ENCODE measurements at regions not wholly inside any gene's neighbourhood (a gene's known extent, or its start where the extent isn't known, plus 50 kb on each side); places are given as distances from the start of the nearest gene placed in this dataset.

GRCh38 chr18:24672165-24672941, 211.9 kb downstream of the HRH4 start:
- H3K27ac ChIP-seq (ENCODE audit: low read length): no peak overlapping the region
- no peaks in the 10 kb centered on the region for H3K4me1 ChIP-seq (ENCODE audit: control insufficient read depth, insufficient read depth, low read length)
- H3K4me3 ChIP-seq (ENCODE audit: low read length in 2 of 2): no peak overlapping the region
- no peaks in the 10 kb centered on the region for H3K9me3 ChIP-seq (ENCODE audit: control insufficient read depth in 2 of 2, low read length in 2 of 2)
- H3K36me3 ChIP-seq (ENCODE audit: control insufficient read depth in 2 of 2, insufficient read depth in 2 of 2, low read length in 2 of 2): no peaks in the 10 kb centered on the region
- no peak overlapping the region for H3K9ac ChIP-seq (ENCODE audit: low read length in 2 of 2)
- H3K27me3 ChIP-seq (ENCODE audit: control insufficient read depth in 1 of 2, insufficient read depth in 2 of 2, low read length in 2 of 2): no peaks in the 10 kb centered on the region

GRCh38 chr18:24674200-24674599, 213.8 kb downstream of the HRH4 start:
- Histone ChIP-seq H3K4me3 (ENCODE audit: low read length in 2 of 2) (no peak overlapping the region), H3K27ac (ENCODE audit: low read length) (no peak overlapping the region), H3K27me3 (ENCODE audit: control insufficient read depth in 1 of 2, insufficient read depth in 2 of 2, low read length in 2 of 2) (no peaks in the 10 kb centered on the region), H3K9ac (ENCODE audit: low read length in 2 of 2) (no peak overlapping the region), H3K4me1 (ENCODE audit: control insufficient read depth, insufficient read depth, low read length) (no peaks in the 10 kb centered on the region), H3K9me3 (ENCODE audit: control insufficient read depth in 2 of 2, low read length in 2 of 2) (no peaks in the 10 kb centered on the region), H3K36me3 (ENCODE audit: control insufficient read depth in 2 of 2, insufficient read depth in 2 of 2, low read length in 2 of 2) (no peaks in the 10 kb centered on the region)

DNA sequence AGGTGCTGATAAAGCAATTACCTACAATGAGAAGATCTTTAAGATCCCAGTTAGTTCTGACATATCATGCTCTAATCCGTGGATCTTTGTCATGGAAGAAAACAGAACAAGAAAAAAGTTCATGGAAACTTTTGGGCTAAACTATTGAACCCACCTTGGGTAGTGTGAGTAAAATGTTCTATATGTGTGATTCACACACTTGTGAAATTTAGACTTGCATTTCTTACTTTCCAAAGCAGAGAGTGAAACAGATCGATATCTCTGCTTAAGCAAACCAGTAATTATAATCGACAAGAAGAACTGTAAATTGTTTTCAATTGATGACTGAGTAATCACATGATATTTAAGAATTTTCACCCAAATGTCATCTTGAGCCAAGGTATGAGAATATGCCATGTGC, 214.2 kb downstream of the HRH4 start:
- H3K36me3 ChIP-seq (ENCODE audit: control insufficient read depth in 2 of 2, insufficient read depth in 2 of 2, low read length in 2 of 2): no peaks in the 10 kb centered on the region
- H3K9me3 ChIP-seq (ENCODE audit: control insufficient read depth in 2 of 2, low read length in 2 of 2): no peaks in the 10 kb centered on the region
- H3K27ac ChIP-seq (ENCODE audit: low read length): no peak overlapping the region
- no peaks in the 10 kb centered on the region for H3K27me3 ChIP-seq (ENCODE audit: control insufficient read depth in 1 of 2, insufficient read depth in 2 of 2, low read length in 2 of 2)
- H3K4me1 ChIP-seq (ENCODE audit: control insufficient read depth, insufficient read depth, low read length): no peaks in the 10 kb centered on the region
- no peak overlapping the region for H3K9ac ChIP-seq (ENCODE audit: low read length in 2 of 2)
- H3K4me3 ChIP-seq (ENCODE audit: low read length in 2 of 2): no peak overlapping the region

DNA sequence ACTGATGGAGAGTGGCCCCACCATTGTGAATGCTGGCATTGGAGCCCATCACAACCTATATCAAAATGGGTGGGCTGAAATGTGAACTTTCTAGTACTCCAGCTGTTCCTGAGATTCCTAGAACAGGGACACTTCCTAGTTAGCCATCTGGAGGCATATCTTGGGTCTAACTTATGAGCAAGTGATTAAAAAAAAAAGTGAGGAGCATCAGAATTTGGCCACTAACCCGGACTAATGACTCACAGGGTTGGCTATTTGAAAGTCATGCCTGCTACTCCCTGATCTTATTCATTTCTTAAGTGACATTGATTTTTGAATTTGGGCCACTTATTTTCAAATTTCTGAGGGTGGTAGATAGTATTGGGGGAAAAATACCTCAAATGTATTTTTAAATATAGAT, 216.6 kb downstream of the HRH4 start:
- no peaks in the 10 kb centered on the region for H3K4me1 ChIP-seq (ENCODE audit: control insufficient read depth, insufficient read depth, low read length)
- H3K9ac ChIP-seq (ENCODE audit: low read length in 2 of 2): no peak overlapping the region

DNA sequence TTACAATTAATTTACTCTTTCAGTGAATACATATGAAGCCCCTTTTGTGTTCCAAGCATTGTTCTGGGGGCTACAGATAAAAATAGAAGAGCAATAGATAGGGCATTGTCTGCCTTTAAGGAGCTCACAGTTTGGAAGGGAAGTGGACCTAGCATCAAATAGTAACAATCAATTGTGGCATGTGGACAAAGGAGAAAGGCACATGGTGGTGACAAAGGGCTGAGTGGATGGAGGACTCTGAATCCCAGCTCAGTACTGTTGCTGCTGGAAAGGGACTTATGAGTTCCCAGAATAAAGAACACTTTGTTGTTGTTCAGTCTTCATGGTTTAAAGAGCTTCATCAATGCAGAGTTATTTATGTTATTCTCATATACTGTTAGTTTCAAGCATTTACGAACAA, 217.7 kb downstream of the HRH4 start:
- Histone ChIP-seq H3K36me3 (ENCODE audit: control insufficient read depth in 2 of 2, insufficient read depth in 2 of 2, low read length in 2 of 2) (no peaks in the 10 kb centered on the region), H3K27ac (ENCODE audit: low read length) (no peak overlapping the region), H3K27me3 (ENCODE audit: control insufficient read depth in 1 of 2, insufficient read depth in 2 of 2, low read length in 2 of 2) (no peaks in the 10 kb centered on the region), H3K4me3 (ENCODE audit: low read length in 2 of 2) (no peak overlapping the region), H3K4me1 (ENCODE audit: control insufficient read depth, insufficient read depth, low read length) (no peaks in the 10 kb centered on the region), H3K9me3 (ENCODE audit: control insufficient read depth in 2 of 2, low read length in 2 of 2) (peaks cover 0 to 8% of the 10 kb centered on the region in 2 donors), H3K9ac (ENCODE audit: low read length in 2 of 2) (no peak overlapping the region)

More for the DNA sequence above, 216.6 kb downstream of the HRH4 start:
- peaks cover 0 to 8% of the 10 kb centered on the region in 2 donors for H3K9me3 ChIP-seq (ENCODE audit: control insufficient read depth in 2 of 2, low read length in 2 of 2)
- no peak overlapping the region for H3K27ac ChIP-seq (ENCODE audit: low read length)
- no peaks in the 10 kb centered on the region for H3K36me3 ChIP-seq (ENCODE audit: control insufficient read depth in 2 of 2, insufficient read depth in 2 of 2, low read length in 2 of 2)
- no peaks in the 10 kb centered on the region for H3K27me3 ChIP-seq (ENCODE audit: control insufficient read depth in 1 of 2, insufficient read depth in 2 of 2, low read length in 2 of 2)
- no peak overlapping the region for H3K4me3 ChIP-seq (ENCODE audit: low read length in 2 of 2)

DNA sequence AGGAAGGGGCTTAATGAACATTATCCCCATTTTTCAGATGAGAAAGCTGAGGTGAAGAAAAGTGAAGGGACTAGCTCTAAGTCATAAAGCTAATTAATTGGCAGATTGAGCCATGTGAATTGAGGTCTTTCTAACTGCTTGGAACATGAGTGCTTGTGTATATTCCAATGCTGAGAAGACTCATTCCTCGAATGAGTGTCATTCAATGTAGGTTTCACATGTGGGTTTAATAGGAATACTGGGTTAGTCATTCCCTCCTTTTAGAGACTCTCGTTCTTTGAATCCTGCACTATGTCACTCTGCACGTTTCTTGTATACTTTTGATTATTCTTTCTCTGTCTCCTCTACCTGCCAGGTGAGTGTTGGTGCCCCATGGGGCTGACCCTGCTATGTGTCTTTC, 218.2 kb downstream of the HRH4 start:
- no peaks in the 10 kb centered on the region for H3K4me1 ChIP-seq (ENCODE audit: control insufficient read depth, insufficient read depth, low read length)
- H3K9ac ChIP-seq (ENCODE audit: low read length in 2 of 2): no peak overlapping the region
- H3K4me3 ChIP-seq (ENCODE audit: low read length in 2 of 2): no peak overlapping the region
- peaks cover 0 to 8% of the 10 kb centered on the region in 2 donors for H3K9me3 ChIP-seq (ENCODE audit: control insufficient read depth in 2 of 2, low read length in 2 of 2)
- H3K27me3 ChIP-seq (ENCODE audit: control insufficient read depth in 1 of 2, insufficient read depth in 2 of 2, low read length in 2 of 2): no peaks in the 10 kb centered on the region
- H3K27ac ChIP-seq (ENCODE audit: low read length): no peak overlapping the region
- H3K36me3 ChIP-seq (ENCODE audit: control insufficient read depth in 2 of 2, insufficient read depth in 2 of 2, low read length in 2 of 2): no peaks in the 10 kb centered on the region

GRCh38 chr18:24679062-24679461, 218.6 kb downstream of the HRH4 start:
- H3K27ac ChIP-seq (ENCODE audit: low read length): no peak overlapping the region

GRCh38 chr18:24683925-24684324, 223.5 kb downstream of the HRH4 start:
- Histone ChIP-seq H3K9me3 (ENCODE audit: control insufficient read depth in 2 of 2, low read length in 2 of 2) (peaks cover 0 to 8% of the 10 kb centered on the region in 2 donors), H3K4me1 (ENCODE audit: control insufficient read depth, insufficient read depth, low read length) (no peaks in the 10 kb centered on the region), H3K27me3 (ENCODE audit: control insufficient read depth in 1 of 2, insufficient read depth in 2 of 2, low read length in 2 of 2) (no peaks in the 10 kb centered on the region), H3K27ac (ENCODE audit: low read length) (no peak overlapping the region), H3K9ac (ENCODE audit: low read length in 2 of 2) (no peak overlapping the region), H3K36me3 (ENCODE audit: control insufficient read depth in 2 of 2, insufficient read depth in 2 of 2, low read length in 2 of 2) (no peaks in the 10 kb centered on the region), H3K4me3 (ENCODE audit: low read length in 2 of 2) (no peak overlapping the region)

More at GRCh38 chr18:24679062-24679461, 218.6 kb downstream of the HRH4 start:
- no peaks in the 10 kb centered on the region for H3K36me3 ChIP-seq (ENCODE audit: control insufficient read depth in 2 of 2, insufficient read depth in 2 of 2, low read length in 2 of 2)
- H3K9ac ChIP-seq (ENCODE audit: low read length in 2 of 2): no peak overlapping the region
- no peaks in the 10 kb centered on the region for H3K4me1 ChIP-seq (ENCODE audit: control insufficient read depth, insufficient read depth, low read length)
- no peak overlapping the region for H3K4me3 ChIP-seq (ENCODE audit: low read length in 2 of 2)
- peaks cover 0 to 8% of the 10 kb centered on the region in 2 donors for H3K9me3 ChIP-seq (ENCODE audit: control insufficient read depth in 2 of 2, low read length in 2 of 2)
- no peaks in the 10 kb centered on the region for H3K27me3 ChIP-seq (ENCODE audit: control insufficient read depth in 1 of 2, insufficient read depth in 2 of 2, low read length in 2 of 2)

DNA sequence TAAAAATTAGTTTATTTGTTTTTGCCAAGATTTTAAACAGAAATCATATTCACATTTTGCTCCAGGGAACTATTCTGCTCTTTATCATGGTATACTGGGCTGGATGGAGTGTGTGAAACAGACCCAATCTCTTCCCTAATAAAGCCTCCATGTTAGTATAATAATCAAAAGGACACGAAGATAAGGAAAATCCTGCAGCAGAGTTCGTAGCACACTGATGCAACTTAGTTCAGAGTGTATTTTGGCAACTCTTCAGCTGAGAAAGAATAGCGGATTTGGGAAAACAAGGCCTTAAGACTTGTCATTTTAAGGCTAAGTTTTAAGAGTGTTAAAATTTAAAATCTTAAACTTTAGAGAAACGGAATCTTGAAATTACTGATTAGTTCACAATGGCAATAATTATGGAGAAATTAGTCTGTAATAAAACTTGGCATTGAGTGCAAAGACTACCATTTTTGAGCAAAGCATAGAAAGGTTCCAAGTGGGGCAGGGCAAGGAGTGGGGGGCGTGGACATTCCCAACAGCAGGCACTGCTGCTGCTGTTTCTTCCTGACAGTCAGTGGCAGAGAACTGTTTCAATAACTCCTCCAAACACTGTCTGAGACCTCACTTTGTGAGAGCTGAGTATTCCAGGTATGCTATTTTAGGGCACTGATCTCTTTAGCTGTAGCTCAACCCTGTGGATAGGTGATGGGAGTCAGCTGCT, 225.0 kb downstream of the HRH4 start:
- Histone ChIP-seq H3K27ac (ENCODE audit: low read length) (no peak overlapping the region), H3K36me3 (ENCODE audit: control insufficient read depth in 2 of 2, insufficient read depth in 2 of 2, low read length in 2 of 2) (no peaks in the 10 kb centered on the region), H3K4me1 (ENCODE audit: control insufficient read depth, insufficient read depth, low read length) (no peaks in the 10 kb centered on the region), H3K9me3 (ENCODE audit: control insufficient read depth in 2 of 2, low read length in 2 of 2) (peaks cover 0 to 8% of the 10 kb centered on the region in 2 donors), H3K9ac (ENCODE audit: low read length in 2 of 2) (no peak overlapping the region), H3K27me3 (ENCODE audit: control insufficient read depth in 1 of 2, insufficient read depth in 2 of 2, low read length in 2 of 2) (no peaks in the 10 kb centered on the region), H3K4me3 (ENCODE audit: low read length in 2 of 2) (no peak overlapping the region)

DNA sequence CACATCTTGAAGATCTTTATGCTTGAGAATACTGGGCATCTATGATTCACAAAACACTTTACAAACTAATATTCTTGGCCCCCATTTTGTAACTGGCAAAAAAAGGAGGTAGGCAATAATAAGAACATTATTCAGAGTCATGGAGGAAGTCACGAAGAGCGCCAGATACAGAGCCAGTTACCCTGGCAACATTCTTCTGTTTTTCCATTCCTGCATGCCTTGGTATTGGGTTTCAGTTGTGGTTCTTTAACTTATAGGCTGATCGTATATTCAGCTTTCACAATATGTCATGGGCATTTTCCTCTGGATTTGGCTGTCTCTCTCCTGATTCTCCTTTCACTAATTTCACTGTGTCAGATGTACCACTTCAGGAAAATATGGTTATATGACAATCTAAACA, 234.7 kb downstream of the HRH4 start:
- H3K9ac ChIP-seq (ENCODE audit: low read length in 2 of 2): no peak overlapping the region
- H3K27me3 ChIP-seq (ENCODE audit: control insufficient read depth in 1 of 2, insufficient read depth in 2 of 2, low read length in 2 of 2): peaks cover 0 to 5% of the 10 kb centered on the region in 2 donors
- H3K9me3 ChIP-seq (ENCODE audit: control insufficient read depth in 2 of 2, low read length in 2 of 2): peaks cover 3 to 7% of the 10 kb centered on the region in 2 donors
- no peak overlapping the region for H3K4me3 ChIP-seq (ENCODE audit: low read length in 2 of 2)
- H3K36me3 ChIP-seq (ENCODE audit: control insufficient read depth in 2 of 2, insufficient read depth in 2 of 2, low read length in 2 of 2): no peaks in the 10 kb centered on the region
- no peak overlapping the region for H3K27ac ChIP-seq (ENCODE audit: low read length)
- no peaks in the 10 kb centered on the region for H3K4me1 ChIP-seq (ENCODE audit: control insufficient read depth, insufficient read depth, low read length)

DNA sequence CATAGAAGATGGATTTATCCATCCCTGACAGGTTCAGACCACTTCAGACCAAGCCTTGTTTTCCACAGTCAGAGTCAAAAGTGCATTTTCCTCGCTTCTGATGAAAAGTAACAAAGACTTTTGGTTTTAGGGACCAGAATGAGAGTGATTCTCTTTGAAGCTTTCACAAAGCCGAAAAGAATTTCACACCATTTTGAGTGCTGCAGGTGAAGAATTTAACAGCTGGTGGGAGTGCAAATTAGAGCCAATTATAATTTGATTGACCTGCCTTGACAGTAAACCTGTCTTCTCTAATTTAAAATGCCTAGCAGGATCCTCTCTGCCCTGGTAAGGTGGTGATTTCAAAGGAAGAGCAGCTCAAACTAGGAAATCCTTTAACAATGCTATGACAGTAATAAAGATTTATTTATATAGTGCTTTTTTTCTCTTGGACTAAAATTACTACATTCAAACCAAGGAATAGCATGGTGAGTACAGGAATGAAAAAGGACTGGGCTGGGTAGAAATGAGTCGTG, 241.6 kb downstream of the HRH4 start:
- H3K9ac ChIP-seq (ENCODE audit: low read length in 2 of 2): no peak overlapping the region
- H3K27me3 ChIP-seq (ENCODE audit: control insufficient read depth in 1 of 2, insufficient read depth in 2 of 2, low read length in 2 of 2): peaks cover 0 to 5% of the 10 kb centered on the region in 2 donors

More for the DNA sequence above, 241.6 kb downstream of the HRH4 start:
- no peaks in the 10 kb centered on the region for H3K36me3 ChIP-seq (ENCODE audit: control insufficient read depth in 2 of 2, insufficient read depth in 2 of 2, low read length in 2 of 2)
- H3K4me1 ChIP-seq (ENCODE audit: control insufficient read depth, insufficient read depth, low read length): no peaks in the 10 kb centered on the region
- no peak overlapping the region for H3K4me3 ChIP-seq (ENCODE audit: low read length in 2 of 2)
- no peak overlapping the region for H3K27ac ChIP-seq (ENCODE audit: low read length)
- peaks cover 3 to 6% of the 10 kb centered on the region in 2 donors for H3K9me3 ChIP-seq (ENCODE audit: control insufficient read depth in 2 of 2, low read length in 2 of 2)
